Astrocyte of the spinal cord (primary cell): ENCODE measurements at regions not wholly inside any gene's neighbourhood (a gene's known extent, or its start where the extent isn't known, plus 50 kb on each side); places are given as distances from the start of the nearest gene placed in this dataset.

Experiments used
- DNase-seq: peaks from one replicate; pipeline ENCODE4 v3.0.0; 2011; ENCODE audit warnings: low read depth, low spot score
- H3K4me3 ChIP-seq: 2 replicates; pipeline ENCODE4 v1.5.1; 2011; ENCODE audit warnings: low read depth, mild to moderate bottlenecking, low read length, moderate library complexity
- CTCF ChIP-seq: IDR thresholded peaks from 2 replicates; pipeline ENCODE4 v1.5.1; 2012; ENCODE audit warnings: low read depth, mild to moderate bottlenecking, low read length, inconsistent platforms
- in situ Hi-C: cut with HindIII; loops from 2 replicates; pipeline ENCODE4 v1.10.0; 2017; ENCODE audit warnings: low sequenced_read_pairs

GRCh38 chr7:18225067-18225466 lies 197.4 kb upstream of the PRPS1L1 start:
- H3K4me3 ChIP-seq = no peak overlapping the region
- TF ChIP-seq CTCF = no peak
- in situ Hi-C loops = no loop called here
- no peak for DNase-seq

GRCh38 chr7:18226598-18226997 lies 199.0 kb upstream of the PRPS1L1 start:
- H3K4me3 ChIP-seq = no peak overlapping the region
- no peak for TF ChIP-seq CTCF
- in situ Hi-C loops = no loop called here
- DNase-seq = no peak

GRCh38 chr7:18228686-18229085 lies 201.0 kb upstream of the PRPS1L1 start:
- in situ Hi-C loops = no loop called here
- no peak for TF ChIP-seq CTCF
- no peak for DNase-seq
- no peak overlapping the region for H3K4me3 ChIP-seq

- no peak for DNase-seq
- H3K4me3 ChIP-seq = no peak overlapping the region
- TF ChIP-seq CTCF = no peak
- in situ Hi-C loops = no loop called here
Measured at GRCh38 chr7:18230271-18230670, 202.6 kb upstream of the PRPS1L1 start.

GRCh38 chr7:18231854-18232253 lies 204.2 kb upstream of the PRPS1L1 start:
- in situ Hi-C loops = no loop called here
- DNase-seq = no peak
- H3K4me3 ChIP-seq = no peak overlapping the region
- no peak for TF ChIP-seq CTCF

- no peak overlapping the region for H3K4me3 ChIP-seq
- no peak for TF ChIP-seq CTCF
- no peak for DNase-seq
- in situ Hi-C loops = no loop called here
Measured at GRCh38 chr7:18234519-18234918, 206.9 kb upstream of the PRPS1L1 start.

GRCh38 chr7:18235819-18236218 lies 208.2 kb upstream of the PRPS1L1 start:
- in situ Hi-C loops = no loop called here
- no peak overlapping the region for H3K4me3 ChIP-seq
- no peak for DNase-seq
- TF ChIP-seq CTCF = no peak
